Mammary epithelial cell (primary cell): ENCODE measurements at regions not wholly inside any gene's neighbourhood (a gene's known extent, or its start where the extent isn't known, plus 50 kb on each side); places are given as distances from the start of the nearest gene placed in this dataset.

Experiments
- EZH2 ChIP-seq: IDR thresholded peaks from 2 replicates; pipeline ENCODE4 v1.6.1; 2012; ENCODE audit warnings: low read length, inconsistent platforms, borderline replicate concordance
- TF ChIP-seq, protein P1 (sequence below), 2 donors: IDR thresholded peaks in 1 of 2; conservative IDR thresholded peaks in 1 of 2; 2 replicates each; pipeline ENCODE4 v1.5.1; 2011 to 2012; ENCODE audit warnings: inconsistent platforms in 2 of 2, low read length in 2 of 2, mild to moderate bottlenecking in 2 of 2, control low read depth in 1 of 2, low read depth in 1 of 2; ENCODE audit not compliant: insufficient read depth in 1 of 2; ENCODE audit errors: extremely low read depth in 1 of 2

DNA sequence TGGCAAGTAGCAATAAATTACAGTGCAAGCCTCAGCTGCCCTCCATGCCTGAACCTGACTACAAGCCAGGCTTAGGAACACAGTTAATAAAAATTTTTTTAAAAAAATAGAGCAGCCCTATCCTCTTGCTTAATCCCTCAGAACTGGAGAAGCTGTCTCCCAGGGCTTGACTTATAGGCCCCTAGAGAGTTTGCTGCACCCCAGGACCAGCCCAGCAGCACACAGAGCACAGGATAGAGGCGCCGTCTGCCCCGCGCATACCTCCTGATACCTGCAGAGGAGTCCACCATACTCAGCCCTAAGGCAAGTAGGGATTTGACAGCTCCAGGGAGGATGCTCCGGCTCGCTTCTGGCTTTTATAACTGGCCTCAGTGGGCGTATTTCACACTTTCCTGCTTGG lies 548.6 kb upstream of the RAB6C start:
- TF ChIP-seq EZH2: no peak
- TF ChIP-seq, protein P1, sequence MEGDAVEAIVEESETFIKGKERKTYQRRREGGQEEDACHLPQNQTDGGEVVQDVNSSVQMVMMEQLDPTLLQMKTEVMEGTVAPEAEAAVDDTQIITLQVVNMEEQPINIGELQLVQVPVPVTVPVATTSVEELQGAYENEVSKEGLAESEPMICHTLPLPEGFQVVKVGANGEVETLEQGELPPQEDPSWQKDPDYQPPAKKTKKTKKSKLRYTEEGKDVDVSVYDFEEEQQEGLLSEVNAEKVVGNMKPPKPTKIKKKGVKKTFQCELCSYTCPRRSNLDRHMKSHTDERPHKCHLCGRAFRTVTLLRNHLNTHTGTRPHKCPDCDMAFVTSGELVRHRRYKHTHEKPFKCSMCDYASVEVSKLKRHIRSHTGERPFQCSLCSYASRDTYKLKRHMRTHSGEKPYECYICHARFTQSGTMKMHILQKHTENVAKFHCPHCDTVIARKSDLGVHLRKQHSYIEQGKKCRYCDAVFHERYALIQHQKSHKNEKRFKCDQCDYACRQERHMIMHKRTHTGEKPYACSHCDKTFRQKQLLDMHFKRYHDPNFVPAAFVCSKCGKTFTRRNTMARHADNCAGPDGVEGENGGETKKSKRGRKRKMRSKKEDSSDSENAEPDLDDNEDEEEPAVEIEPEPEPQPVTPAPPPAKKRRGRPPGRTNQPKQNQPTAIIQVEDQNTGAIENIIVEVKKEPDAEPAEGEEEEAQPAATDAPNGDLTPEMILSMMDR (conservative IDR thresholded peaks at IDR 0.05 in 1 of 2, IDR thresholded peaks at IDR 0.05 in 1 of 2; ENCODE audit: extremely low read depth in 1 of 2, insufficient read depth in 1 of 2, low read depth in 1 of 2, low read length in 2 of 2): no peak
